HG02973 (cell line): ENCODE measurements at regions not wholly inside any gene's neighbourhood (a gene's known extent, or its start where the extent isn't known, plus 50 kb on each side); places are given as distances from the start of the nearest gene placed in this dataset.

Source experiments
- ATAC-seq: cut with Tn5 transposase; IDR thresholded peaks from one replicate; pipeline ENCODE4 v1.9.1; 2021; ENCODE audit warnings: moderate library complexity; ENCODE audit not compliant: unreplicated experiment

DNA sequence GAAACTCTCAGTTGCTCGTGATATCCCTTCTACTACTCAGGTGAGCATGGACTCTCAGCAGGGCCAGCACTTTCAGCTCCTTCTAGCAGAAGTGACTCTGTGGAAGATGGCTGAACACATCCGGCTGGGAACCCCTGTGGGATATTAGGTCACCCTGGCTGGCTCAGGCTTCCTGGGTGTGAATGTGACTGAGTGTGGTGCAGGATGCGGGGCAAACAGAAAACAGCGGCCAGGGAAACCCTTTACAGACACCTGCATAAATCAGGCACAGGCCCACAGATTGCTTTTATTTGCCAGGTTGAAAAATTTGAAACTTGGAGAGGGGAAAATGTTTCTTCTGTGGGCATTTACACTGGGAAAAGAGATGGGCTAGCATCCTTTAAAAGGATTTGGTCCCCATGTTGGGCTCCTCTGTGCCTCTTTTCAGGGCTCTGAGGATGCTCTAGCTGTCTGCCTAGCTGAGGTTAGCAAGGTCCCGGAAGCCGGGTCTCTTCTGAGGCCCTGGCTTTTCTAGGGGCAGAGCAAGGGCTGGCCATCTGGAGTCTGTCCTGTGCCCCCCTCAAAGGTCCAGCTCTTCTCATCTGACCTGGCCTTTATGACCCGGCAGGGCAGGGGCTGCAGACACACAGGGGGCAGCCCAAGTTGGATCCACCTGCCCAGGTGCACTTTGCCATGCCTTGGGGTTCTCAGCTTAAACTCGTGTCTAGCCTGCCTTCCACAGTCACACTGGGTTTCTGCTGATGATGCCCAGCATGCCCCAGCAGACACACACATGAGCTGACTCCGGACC lies 243.0 kb downstream of the SIPA1L2 start:
- no peak for ATAC-seq

DNA sequence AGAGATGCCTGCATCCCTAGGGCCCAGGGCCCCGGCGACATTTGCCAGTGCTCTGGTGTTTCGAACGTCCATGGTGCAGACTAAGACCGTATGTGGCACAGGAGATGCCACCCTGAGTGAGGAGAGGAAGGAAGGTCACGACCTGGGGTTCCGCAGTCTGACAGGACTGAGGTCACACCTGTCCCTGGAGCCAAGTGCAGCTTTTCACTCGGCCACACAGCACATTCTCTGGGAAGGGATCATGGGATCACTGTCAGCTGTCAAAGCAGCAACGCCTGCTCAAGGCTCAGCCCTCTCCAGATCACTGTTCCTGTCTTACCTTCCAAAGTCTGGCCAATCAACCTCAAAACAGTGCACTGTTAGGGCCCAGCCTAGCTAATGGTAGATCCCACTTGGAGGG lies 243.6 kb downstream of the SIPA1L2 start:
- ATAC-seq: no peak

DNA sequence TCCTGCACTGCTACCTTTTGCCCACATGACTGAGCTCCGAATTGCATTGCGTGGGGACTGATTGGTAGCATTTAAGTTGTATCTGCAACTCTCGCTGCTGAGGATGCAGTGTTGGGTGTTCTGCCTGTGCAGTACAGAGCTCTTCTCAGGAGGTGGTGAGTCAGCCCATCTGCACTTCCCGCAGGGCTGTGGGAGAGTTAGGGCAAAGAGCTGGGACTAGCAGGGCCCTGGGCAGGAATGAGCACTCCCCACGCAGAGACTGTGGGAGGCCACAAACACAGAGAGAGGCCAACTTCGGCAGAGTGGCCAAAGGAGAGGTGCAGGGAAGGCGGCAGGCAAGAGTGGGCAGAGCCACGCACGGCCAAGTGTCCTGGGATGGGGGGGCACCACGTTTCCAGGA lies 244.7 kb downstream of the SIPA1L2 start:
- ATAC-seq: no peak

DNA sequence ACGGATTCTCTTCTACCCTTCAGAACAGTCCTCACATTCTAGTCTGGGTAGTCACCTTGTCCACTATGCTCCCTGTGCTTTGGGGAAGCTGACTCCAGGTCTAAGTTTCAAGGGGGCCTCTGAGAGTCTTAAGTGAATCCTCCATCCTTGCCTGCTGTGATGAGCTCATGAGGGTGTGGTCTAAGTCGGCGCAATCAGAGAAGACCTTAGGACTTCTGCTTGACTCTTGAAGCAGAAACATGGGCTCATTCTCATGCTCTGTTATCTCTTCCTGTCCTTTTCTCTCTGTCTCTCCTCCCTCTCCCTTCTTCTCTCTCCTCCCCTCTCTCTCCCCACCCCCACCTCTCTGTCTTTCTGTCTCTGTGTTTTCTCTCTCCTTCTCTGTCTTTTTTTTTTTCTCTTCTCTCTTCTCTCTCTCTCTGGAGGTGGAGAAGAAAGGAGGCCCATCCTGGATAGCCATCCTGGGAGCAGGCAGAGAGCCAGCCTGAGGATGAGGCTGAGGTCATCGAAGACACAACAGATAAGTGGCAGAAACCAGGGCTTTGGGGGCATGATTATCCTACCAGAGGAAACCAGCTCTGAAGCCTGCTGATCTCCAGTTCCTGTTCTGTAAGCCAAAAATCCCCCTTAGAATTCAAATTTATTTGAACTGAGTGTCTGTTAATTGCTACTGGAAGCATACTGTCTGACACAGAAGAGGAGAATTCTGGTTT lies 245.6 kb downstream of the SIPA1L2 start:
- no peak for ATAC-seq

DNA sequence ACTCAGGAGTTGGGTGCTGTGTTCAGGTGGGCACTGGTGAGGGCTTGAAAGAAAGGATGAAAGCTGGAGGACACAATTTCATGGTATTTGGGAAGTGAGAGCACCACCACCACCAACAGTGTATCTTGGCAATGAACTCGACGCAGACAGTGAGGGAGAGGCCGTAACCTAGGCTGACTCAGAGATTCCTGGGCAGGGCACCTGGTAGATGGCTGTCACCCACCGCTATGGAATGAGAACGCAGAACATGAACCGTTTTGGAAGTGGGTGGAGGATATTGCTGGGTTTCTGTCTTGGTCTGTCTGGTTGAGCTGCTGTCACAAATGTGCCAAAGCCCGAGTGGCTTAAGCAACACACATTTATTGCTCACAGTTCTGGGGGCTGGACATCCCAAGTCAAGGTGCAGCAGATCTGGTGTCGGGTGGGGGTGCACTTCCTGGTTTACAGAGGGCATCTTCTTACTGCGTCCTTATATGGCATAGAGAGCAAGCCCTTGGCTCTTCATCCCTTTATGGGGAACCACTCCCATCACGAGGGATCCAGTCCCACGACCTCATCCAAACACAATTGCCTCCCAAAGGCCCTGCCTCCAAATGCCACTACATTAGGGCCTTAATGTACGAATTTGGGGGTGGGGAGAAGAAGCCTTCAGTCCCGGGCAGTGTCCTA lies 246.3 kb downstream of the SIPA1L2 start:
- no peak for ATAC-seq

DNA sequence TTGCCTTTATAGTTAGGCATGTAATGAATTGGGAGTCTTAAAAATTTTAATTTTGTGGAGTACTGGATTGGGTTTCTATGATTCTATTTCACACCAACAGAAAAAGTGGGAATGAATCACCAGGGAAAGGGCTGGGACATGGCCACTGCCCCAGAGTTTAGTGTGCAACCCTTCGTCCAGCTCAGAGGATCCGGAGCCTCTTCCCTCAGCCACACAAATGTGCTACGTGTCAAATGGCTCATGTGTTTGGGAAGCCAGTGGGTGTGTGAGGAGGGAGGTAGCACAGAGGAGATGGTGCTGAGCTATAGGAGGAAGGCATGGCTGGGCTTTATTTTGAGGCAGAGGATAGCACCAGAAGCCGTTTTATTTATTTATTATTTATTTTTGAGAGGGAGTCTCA lies 247.3 kb downstream of the SIPA1L2 start:
- no peak for ATAC-seq

DNA sequence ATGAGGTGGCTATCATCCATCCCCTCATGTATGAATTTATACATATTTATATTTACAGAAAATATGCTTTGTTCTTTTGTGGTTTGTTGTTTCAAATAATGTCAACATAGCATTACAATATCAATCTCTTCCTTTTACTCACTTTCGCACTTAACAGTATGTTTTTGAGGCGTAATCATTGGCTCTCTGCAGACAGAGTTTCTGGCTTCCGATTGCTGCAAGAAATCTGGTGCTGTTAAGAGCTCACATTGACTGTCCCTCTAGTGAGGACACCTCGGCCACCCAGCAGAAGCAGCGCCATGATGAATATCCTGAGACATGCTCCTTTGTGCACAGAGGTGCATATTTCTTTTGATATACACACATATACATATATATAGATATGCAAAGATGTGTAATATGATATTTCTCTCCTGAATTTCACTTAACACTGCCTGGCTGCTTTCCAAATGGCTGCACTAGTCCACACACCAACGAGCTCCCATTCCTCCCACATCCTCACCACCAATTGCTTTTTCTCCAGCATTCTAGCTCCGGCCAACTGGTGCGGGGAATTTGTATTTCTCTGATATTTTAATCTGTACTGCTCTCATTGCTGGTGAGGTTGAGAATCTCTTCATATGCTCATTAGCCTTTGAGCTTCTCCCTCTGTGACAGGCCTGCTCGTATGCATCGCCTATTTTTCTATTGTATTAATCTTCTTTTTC lies 248.4 kb downstream of the SIPA1L2 start:
- ATAC-seq: no peak

DNA sequence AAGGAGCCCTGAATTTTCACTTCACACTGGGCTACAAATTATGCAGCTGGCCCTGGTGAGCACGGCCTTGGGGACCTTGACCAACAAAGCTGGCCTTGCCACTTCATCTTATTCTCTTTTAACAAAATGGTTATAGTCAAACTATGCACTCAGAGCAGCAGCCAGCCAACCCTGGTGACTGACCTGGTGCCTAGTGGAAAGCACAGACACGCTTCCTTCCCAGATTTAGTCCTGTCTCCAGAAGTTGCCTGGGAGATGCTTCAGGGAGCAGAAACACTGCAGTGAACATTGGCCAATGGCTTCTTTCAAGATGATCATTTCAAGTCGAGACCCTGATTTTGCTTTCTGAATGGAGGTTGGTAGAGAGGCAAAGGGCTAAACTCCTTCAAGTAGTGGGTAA lies 249.3 kb downstream of the SIPA1L2 start:
- no peak for ATAC-seq

DNA sequence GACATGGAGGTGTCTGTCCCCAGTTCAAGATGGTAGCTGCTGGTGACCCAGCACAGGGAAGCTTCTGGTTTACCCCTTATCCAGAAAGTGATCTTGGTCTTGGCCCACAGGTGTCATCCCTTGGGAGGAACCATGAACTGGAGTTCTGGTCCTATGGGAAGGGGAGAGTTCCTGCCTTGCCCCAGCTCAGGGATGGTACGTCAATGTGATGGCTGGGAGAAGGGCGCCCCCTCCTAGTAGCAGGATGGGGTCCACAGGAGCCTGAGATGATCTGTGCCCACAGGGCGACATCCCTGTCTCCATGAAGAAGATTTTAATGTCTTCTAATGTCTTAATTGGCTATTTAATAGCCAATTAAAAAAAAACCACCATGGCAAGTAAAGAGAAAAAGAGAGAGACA lies 249.8 kb downstream of the SIPA1L2 start:
- no peak for ATAC-seq

DNA sequence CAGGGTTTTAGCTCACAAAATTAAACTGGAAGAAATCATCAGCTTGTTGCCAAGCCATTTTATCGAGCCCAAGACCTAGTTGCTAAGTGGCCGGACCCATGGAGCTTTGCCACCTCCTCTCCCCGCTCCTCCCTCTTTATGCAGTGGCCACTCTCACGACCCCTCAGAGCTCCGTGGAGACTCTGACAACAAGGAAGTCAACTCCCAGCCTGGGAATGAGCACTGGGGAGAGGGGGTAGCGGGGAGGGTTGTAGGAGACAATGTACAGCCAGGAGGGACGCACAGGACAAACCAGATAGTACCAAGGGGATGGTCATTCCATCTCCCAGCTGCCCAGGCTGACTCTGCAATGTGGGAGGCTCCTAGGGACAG lies 250.9 kb downstream of the SIPA1L2 start:
- ATAC-seq: no peak

DNA sequence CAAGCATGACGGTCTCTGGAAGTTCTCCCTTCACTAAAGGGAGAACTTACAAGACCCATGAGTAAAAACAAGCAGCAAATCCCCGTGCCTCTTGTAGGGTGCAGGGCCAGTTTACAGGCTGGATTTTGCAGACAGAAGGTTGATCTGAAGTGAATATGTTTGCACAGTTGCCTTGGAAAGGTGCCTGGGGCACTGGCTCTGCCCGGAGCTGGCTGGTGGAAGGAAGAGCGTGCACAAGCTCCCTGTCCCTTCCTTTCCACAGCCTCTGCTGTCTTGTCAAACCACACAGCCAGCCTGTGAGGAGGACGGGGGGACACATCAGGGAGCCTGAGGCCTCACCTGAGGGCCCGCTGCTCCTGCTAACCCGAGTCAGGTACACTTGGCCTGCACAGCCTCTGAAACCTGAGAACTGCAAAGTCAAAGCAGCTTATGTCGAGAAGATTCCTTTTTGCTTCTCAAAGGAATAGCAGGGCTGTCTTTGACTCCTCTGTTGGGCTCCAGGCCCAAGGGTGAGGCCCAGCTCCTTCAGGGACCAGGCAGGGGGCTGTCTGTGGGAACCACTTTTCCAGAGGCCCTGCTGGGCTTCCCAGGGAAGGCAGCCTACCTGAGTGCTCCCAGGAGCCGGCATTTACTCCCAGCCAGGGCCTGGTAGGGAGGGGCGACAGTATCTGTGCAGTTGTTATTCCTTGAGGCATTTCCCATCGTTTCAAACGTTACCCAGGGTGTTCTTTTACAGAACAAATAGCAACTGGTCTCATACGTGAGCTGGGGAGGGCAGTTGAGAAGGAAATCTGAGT lies 251.5 kb downstream of the SIPA1L2 start:
- no peak for ATAC-seq

DNA sequence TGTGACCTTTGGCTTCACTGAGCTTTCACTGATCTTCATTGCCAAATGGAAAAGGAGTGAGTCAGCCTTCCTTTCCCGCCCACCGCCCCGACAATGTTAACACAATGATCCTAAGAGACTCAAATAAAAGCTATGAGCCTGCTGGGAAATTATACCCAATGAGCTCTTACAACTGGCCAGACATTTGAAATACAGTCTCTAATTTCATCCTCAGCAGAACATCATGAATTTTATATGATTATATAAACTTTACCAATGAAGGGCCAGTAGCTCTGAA lies 252.5 kb downstream of the SIPA1L2 start:
- no peak for ATAC-seq

DNA sequence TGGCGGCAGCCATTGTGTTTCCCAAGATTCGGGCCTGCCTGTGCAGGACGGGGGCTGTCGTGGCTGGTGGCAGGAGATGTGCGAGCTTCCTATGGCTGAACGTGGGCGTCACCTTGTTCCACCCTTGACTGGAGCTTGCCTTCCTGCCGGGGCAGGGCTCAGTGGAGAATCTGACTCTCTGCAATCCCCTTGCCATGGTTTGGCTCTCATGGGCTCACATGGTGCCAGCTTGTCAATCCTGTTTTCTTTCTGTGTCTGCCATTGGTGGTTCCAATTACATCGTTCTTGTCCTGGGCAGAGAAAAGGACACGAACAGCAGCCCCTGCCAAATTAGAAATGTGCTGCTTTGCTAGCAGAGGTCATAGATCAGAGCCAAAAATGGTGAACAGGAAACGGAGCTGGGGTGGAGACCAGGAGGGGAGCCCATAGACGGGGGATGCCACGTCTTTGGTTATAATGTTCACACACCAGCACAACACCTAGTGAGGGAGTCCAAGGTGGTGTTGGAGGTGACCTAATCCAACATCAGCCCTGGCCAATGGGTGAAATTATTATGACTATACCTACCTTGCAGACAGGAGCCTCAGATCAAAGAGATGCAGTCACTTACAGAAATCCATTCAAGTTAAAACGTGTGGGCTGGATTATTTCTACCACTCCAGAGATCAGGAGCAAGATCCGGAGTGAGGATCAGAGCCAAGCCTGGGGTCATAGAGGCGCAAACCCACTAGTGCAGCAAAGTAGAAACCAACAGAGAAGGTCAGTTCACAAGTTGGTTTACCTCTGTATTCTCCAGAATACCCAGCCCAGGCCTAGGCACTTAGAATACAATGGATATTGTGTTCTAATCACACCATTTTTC lies 253.1 kb downstream of the SIPA1L2 start:
- no peak for ATAC-seq

DNA sequence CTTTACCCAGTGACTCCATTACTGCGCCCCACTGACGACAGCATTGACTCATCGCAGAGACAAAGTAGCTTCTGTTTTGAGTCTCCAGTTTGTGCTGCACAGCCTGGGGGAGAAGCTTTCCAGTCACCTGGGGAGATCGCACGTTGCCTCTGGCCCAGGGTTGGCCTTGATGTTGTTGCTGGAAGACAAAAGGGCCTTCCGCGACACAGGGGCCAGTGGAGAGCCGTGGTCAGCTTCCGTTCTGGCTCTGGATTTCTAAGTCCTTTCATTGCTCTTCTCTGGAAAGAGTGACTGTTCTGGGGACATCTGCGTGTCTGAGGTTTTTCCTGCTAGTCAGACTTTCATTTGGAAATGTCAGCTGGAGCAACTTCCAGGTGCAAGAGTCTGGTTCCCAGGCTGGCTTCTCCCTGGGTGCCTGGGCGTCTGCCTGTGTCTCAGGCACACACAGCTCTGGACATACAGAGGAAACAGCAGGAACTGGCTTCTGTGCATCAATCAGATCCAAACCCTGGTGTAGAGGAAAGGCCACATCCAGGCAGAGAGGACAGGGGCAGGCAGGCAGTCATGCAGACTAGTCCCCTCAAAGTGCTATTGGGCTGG lies 257.0 kb downstream of the SIPA1L2 start:
- no peak for ATAC-seq

DNA sequence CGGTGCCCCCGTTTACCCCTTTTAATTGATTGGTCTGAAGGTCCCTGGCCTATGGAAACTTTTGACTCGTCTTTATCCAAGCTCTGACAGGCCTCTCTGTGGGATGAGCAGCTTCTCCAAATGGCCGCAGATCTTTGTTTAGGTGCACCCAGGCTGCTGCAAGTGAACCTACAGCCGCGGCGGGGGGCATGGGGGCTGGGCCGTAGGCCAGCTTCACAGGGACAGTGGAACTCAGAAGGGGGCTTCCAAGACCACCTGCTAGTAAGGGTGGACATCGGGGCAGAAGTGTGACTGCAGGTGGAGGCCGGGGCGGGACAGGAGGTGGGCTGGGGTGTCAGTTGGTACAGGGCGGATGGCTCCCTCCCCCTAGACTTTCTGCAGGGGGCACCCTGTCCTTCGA lies 257.5 kb downstream of the SIPA1L2 start:
- ATAC-seq: no peak

DNA sequence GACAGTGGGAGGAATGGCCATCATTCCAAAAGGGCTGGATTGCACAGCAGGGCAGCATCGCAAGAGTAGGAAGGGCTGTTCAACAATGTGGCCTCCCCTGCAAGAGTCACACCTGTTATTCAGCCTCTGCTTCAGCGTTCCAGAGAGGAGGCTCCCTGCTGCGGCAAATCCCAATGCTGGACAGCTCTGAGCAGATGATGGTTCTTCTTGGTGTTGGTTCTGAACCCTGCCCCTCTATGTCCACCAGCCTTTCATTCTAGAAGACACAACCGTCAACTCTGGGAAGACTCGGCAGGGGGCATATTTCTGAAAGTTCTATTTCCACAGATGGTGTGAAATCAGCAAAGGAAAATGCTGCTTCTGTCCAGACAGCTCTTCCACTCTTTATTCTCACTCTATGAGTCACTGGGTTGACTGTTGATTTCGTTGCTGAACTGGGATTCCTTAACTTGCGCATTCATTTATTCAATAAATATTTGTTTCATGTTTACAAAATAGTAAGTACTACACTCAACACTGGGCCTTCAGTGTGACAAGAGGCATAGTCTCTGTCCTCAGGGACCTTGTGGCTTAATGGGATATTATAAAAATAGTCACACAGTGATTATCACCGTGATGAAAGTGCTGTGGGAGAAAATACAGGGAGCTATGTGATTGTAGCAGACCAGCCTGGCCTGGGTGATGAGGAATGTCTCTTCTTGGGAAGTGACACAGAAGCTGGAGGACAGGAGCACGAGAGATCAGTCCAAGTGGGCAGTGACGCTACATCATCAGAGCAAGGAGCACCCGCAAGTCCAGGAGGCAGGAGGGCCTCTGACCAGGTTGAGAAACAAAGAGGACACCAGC lies 260.3 kb downstream of the SIPA1L2 start:
- ATAC-seq: no peak

DNA sequence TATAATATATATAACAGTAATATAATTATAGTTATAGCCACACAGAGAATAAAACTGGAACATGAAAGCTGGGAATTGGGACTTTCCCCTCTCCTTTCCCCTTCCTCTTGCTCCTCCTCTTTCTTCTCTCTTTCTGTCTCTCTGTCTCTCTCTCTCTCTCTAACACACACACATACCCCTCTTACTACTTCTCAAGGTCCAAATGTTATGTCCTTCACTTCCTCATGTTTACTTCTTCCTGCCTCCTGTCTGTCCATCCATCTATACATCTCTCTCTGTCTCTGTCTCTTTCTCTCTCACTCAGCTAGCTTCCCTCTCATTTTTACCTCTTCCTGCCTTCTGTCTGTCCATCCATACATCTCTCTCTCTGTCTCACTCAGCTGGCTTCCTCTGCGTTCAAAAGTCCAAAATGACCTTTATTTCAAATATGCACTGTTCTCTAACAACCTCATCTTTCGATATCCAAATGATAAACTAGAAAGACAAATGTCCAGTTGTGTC lies 261.1 kb downstream of the SIPA1L2 start:
- no peak for ATAC-seq

DNA sequence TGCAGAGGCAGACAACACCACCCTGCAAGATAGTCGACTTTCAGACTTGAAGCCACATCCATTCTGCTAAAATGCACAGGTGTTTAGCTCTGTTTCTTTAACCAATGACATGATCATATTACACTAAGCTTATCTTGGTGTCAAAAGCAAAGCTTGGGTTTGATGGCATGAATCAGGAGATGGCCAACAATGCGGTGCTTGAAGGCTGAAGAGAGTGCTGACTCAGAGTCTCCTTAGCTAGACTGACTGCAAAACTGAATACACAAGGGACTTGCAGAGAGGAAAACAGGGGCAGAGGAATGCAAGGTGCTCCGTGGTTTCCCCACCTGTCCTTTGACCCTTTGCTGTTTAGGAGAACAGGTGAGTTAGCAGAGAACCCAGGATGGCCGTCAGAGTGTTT lies 262.6 kb downstream of the SIPA1L2 start:
- ATAC-seq: no peak
